ENCODE measurements at regions not wholly inside any gene's neighbourhood (a gene's known extent, or its start where the extent isn't known, plus 50 kb on each side); places are given as distances from the start of the nearest gene placed in this dataset.
A peak's percentile ranks its signal among the peaks of the same experiment; 100 is the strongest.

- WGBS, 2 donors = 73 to 77% methylated on average over 2 of the region's 2 CpGs
- TF ChIP-seq EP300 (IDR thresholded peaks at IDR 0.05) (no peak), POLR2A (IDR thresholded peaks at IDR 0.05) (no peak), POLR2AphosphoS5 (IDR thresholded peaks at IDR 0.05) (no peak), CTCF (IDR thresholded peaks at IDR 0.05) (no peak)
- Histone ChIP-seq H3K27me3 (no peaks in the 10 kb centered on the region), H3K9me3 (peaks cover 0 to 2% (median 0%) of the 10 kb centered on the region in 4 donors), H3K4me1 (peaks cover 0 to 9% (median 3%) of the 10 kb centered on the region in 4 donors), H3K4me3 (no peak overlapping the region), H3K36me3 (no peaks in the 10 kb centered on the region), H3K27ac (no peak overlapping the region)
- intact Hi-C loops (cut with DNase I) = no loop called here
- no peak for DNase-seq
Observed at GRCh38 chr17:63275971-63276745, 169.9 kb downstream of the CYB561 start.

GRCh38 chr17:63276821-63277220 lies 169.3 kb downstream of the CYB561 start:
- H3K27ac ChIP-seq = no peak overlapping the region
- peaks cover 0 to 2% (median 0%) of the 10 kb centered on the region in 4 donors for H3K9me3 ChIP-seq

DNA sequence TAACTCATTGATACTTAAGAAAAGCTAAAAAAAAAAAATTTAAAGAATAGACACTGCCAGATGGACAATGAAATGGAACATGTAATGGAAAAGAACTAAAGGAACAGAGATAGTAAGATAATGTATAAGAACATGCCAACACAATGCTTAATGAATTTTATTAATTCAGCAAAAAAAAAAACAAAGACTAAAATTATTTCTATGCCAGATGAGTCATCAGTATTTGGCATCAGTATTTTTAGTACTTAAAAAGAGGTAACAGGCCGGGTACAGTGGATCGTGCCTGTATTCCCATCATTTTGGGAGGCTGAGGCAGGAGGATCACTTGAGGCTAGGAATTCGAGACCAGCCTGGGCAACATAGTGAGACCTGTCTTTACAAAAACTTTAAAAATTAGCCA lies 168.5 kb downstream of the CYB561 start:
- 93 to 94% methylated on average over 3 of the region's 3 CpGs for whole genome bisulfite sequencing, 2 donors
- no peak overlapping the region for H3K27ac ChIP-seq
- no peaks in the 10 kb centered on the region for H3K36me3 ChIP-seq
- no peaks in the 10 kb centered on the region for H3K9me3 ChIP-seq
- no peak for DNase-seq
- H3K27me3 ChIP-seq = no peaks in the 10 kb centered on the region
- TF ChIP-seq POLR2A (IDR thresholded peaks at IDR 0.05) (no peak), EP300 (IDR thresholded peaks at IDR 0.05) (no peak), CTCF (IDR thresholded peaks at IDR 0.05) (no peak), POLR2AphosphoS5 (IDR thresholded peaks at IDR 0.05) (no peak)
- no peak overlapping the region for H3K4me3 ChIP-seq
- intact Hi-C loops (cut with DNase I) = no loop called here
- H3K4me1 ChIP-seq = peaks cover 0 to 9% (median 3%) of the 10 kb centered on the region in 4 donors

More at GRCh38 chr17:63276821-63277220, 169.3 kb downstream of the CYB561 start:
- 93 to 94% methylated on average over 3 of the region's 3 CpGs for WGBS, 2 donors
- intact Hi-C loops (cut with DNase I) = no loop called here
- no peaks in the 10 kb centered on the region for H3K27me3 ChIP-seq
- no peak overlapping the region for H3K4me3 ChIP-seq
- peaks cover 0 to 9% (median 3%) of the 10 kb centered on the region in 4 donors for H3K4me1 ChIP-seq
- TF ChIP-seq POLR2AphosphoS5 (IDR thresholded peaks at IDR 0.05) = no peak
- no peak for TF ChIP-seq EP300 (IDR thresholded peaks at IDR 0.05)
- TF ChIP-seq POLR2A (IDR thresholded peaks at IDR 0.05) = no peak
- no peak for TF ChIP-seq CTCF (IDR thresholded peaks at IDR 0.05)
- no peak for DNase-seq
- H3K36me3 ChIP-seq = no peaks in the 10 kb centered on the region

GRCh38 chr17:63278728-63279442 lies 167.2 kb downstream of the CYB561 start:
- Histone ChIP-seq H3K27me3 (no peaks in the 10 kb centered on the region), H3K4me3 (no peak overlapping the region), H3K36me3 (no peaks in the 10 kb centered on the region), H3K27ac (peak overlapping the region in 1 of 4 donors; percentile 75), H3K4me1 (peaks cover 0 to 9% (median 3%) of the 10 kb centered on the region in 4 donors), H3K9me3 (no peaks in the 10 kb centered on the region)
- no peak for TF ChIP-seq CTCF (IDR thresholded peaks at IDR 0.05)
- intact Hi-C loops (cut with DNase I) = no loop called here
- 69 to 71% methylated on average over 2 of the region's 2 CpGs for WGBS, 2 donors
- no peak for DNase-seq
